IPS-20b (cell line): ENCODE measurements at regions not wholly inside any gene's neighbourhood (a gene's known extent, or its start where the extent isn't known, plus 50 kb on each side); places are given as distances from the start of the nearest gene placed in this dataset.
"Not testable (repeated sequence)": the region's sequence is repeated elsewhere in the genome, so short reads cannot be mapped to it uniquely, and the experiment has no call there.

ENCODE experiments used
- H3K27ac ChIP-seq: one replicate; pipeline ENCODE4 v1.5.1; 2013; ENCODE audit warnings: low read length
- H3K27me3 ChIP-seq: 2 replicates; pipeline ENCODE4 v1.6.1; 2013; ENCODE audit warnings: mild to moderate bottlenecking, low read length, inconsistent platforms; ENCODE audit not compliant: insufficient read depth
- H3K36me3 ChIP-seq: 2 replicates; pipeline ENCODE4 v1.6.1; 2013; ENCODE audit warnings: low read depth, mild to moderate bottlenecking, inconsistent platforms, low read length, moderate library complexity; ENCODE audit not compliant: insufficient read depth
- H3K4me1 ChIP-seq: 2 replicates; pipeline ENCODE4 v1.6.1; 2013; ENCODE audit warnings: mild to moderate bottlenecking, control low read depth, inconsistent platforms, low read length, moderate library complexity; ENCODE audit not compliant: insufficient read depth
- H3K4me3 ChIP-seq: 2 replicates; pipeline ENCODE4 v1.5.1; 2013; ENCODE audit warnings: mild to moderate bottlenecking, low read length, inconsistent platforms
- H3K9ac ChIP-seq: 2 replicates; pipeline ENCODE4 v1.6.1; 2013; ENCODE audit warnings: low read depth, mild to moderate bottlenecking, inconsistent platforms, low read length, moderate library complexity
- H3K9me3 ChIP-seq: 2 replicates; pipeline ENCODE4 v1.6.1; 2013; ENCODE audit warnings: mild to moderate bottlenecking, low read depth, low read length, inconsistent platforms; ENCODE audit not compliant: insufficient read depth

- Histone ChIP-seq H3K4me3 (no peak overlapping the region), H3K9ac (no peak overlapping the region), H3K4me1 (no peaks in the 10 kb centered on the region), H3K36me3 (no peaks in the 10 kb centered on the region), H3K9me3 (no peaks in the 10 kb centered on the region), H3K27me3 (no peaks in the 10 kb centered on the region), H3K27ac (no peak overlapping the region)
These were observed 385.2 kb downstream of the ATP23 start for GRCh38 chr12:58326534-58326933.

GRCh38 chr12:58336581-58337242 is 395.3 kb downstream of the ATP23 start:
- H3K4me1 ChIP-seq, H3K27me3 ChIP-seq, H3K36me3 ChIP-seq, H3K27ac ChIP-seq, H3K9me3 ChIP-seq, H3K9ac ChIP-seq, H3K4me3 ChIP-seq: not testable (repeated sequence)

- not testable (repeated sequence) for H3K4me3 ChIP-seq, H3K27me3 ChIP-seq, H3K9me3 ChIP-seq, H3K36me3 ChIP-seq, H3K27ac ChIP-seq, H3K9ac ChIP-seq, H3K4me1 ChIP-seq
These were observed 396.2 kb downstream of the ATP23 start for GRCh38 chr12:58337539-58337938.

GRCh38 chr12:58341791-58342190 is 400.4 kb downstream of the ATP23 start:
- Histone ChIP-seq H3K9ac (no peak overlapping the region), H3K36me3 (no peaks in the 10 kb centered on the region), H3K9me3 (no peaks in the 10 kb centered on the region), H3K27me3 (no peaks in the 10 kb centered on the region), H3K27ac (no peak overlapping the region), H3K4me1 (no peaks in the 10 kb centered on the region), H3K4me3 (no peak overlapping the region)

GRCh38 chr12:58342736-58343135 is 401.4 kb downstream of the ATP23 start:
- H3K9me3 ChIP-seq, result no peaks in the 10 kb centered on the region
- H3K4me3 ChIP-seq, result no peak overlapping the region
- H3K36me3 ChIP-seq, result no peaks in the 10 kb centered on the region
- no peak overlapping the region for H3K27ac ChIP-seq
- no peak overlapping the region for H3K9ac ChIP-seq
- H3K4me1 ChIP-seq, result no peaks in the 10 kb centered on the region
- H3K27me3 ChIP-seq, result no peaks in the 10 kb centered on the region

- H3K9me3 ChIP-seq, result no peaks in the 10 kb centered on the region
- H3K4me3 ChIP-seq, result no peak overlapping the region
- no peak overlapping the region for H3K27ac ChIP-seq
- H3K9ac ChIP-seq, result no peak overlapping the region
- H3K4me1 ChIP-seq, result no peaks in the 10 kb centered on the region
- H3K27me3 ChIP-seq, result no peaks in the 10 kb centered on the region
- H3K36me3 ChIP-seq, result no peaks in the 10 kb centered on the region
These were observed 404.8 kb downstream of the ATP23 start for GRCh38 chr12:58346032-58346632.

GRCh38 chr12:58347188-58347587 is 405.8 kb downstream of the ATP23 start:
- H3K4me1 ChIP-seq, result no peaks in the 10 kb centered on the region
- H3K27ac ChIP-seq, result no peak overlapping the region
- no peaks in the 10 kb centered on the region for H3K36me3 ChIP-seq
- no peak overlapping the region for H3K9ac ChIP-seq
- H3K4me3 ChIP-seq, result no peak overlapping the region
- H3K9me3 ChIP-seq, result no peaks in the 10 kb centered on the region
- H3K27me3 ChIP-seq, result no peaks in the 10 kb centered on the region

- H3K4me3 ChIP-seq, result no peak overlapping the region
- H3K27me3 ChIP-seq, result no peaks in the 10 kb centered on the region
- H3K36me3 ChIP-seq, result no peaks in the 10 kb centered on the region
- no peak overlapping the region for H3K27ac ChIP-seq
- H3K9me3 ChIP-seq, result no peaks in the 10 kb centered on the region
- H3K9ac ChIP-seq, result no peak overlapping the region
- H3K4me1 ChIP-seq, result no peaks in the 10 kb centered on the region
These were observed 406.3 kb downstream of the ATP23 start for GRCh38 chr12:58347691-58348090.

GRCh38 chr12:58349161-58349560 is 407.8 kb downstream of the ATP23 start:
- Histone ChIP-seq H3K4me1 (no peaks in the 10 kb centered on the region), H3K4me3 (no peak overlapping the region), H3K9ac (no peak overlapping the region), H3K36me3 (no peaks in the 10 kb centered on the region), H3K27me3 (no peaks in the 10 kb centered on the region), H3K27ac (no peak overlapping the region), H3K9me3 (no peaks in the 10 kb centered on the region)

- Histone ChIP-seq H3K9ac (no peak overlapping the region), H3K9me3 (no peaks in the 10 kb centered on the region), H3K27me3 (no peaks in the 10 kb centered on the region), H3K36me3 (no peaks in the 10 kb centered on the region), H3K4me3 (no peak overlapping the region), H3K4me1 (no peaks in the 10 kb centered on the region), H3K27ac (no peak overlapping the region)
These were observed 415.4 kb downstream of the ATP23 start for GRCh38 chr12:58356794-58357193.

GRCh38 chr12:58357511-58357910 is 416.1 kb downstream of the ATP23 start:
- no peak overlapping the region for H3K27ac ChIP-seq
- no peak overlapping the region for H3K4me3 ChIP-seq
- no peaks in the 10 kb centered on the region for H3K9me3 ChIP-seq
- no peaks in the 10 kb centered on the region for H3K4me1 ChIP-seq
- no peak overlapping the region for H3K9ac ChIP-seq
- H3K27me3 ChIP-seq, result no peaks in the 10 kb centered on the region
- no peaks in the 10 kb centered on the region for H3K36me3 ChIP-seq

GRCh38 chr12:58358369-58358768 is 417.0 kb downstream of the ATP23 start:
- Histone ChIP-seq H3K4me1 (no peaks in the 10 kb centered on the region), H3K4me3 (no peak overlapping the region), H3K9ac (no peak overlapping the region), H3K27ac (no peak overlapping the region), H3K9me3 (no peaks in the 10 kb centered on the region), H3K36me3 (no peaks in the 10 kb centered on the region), H3K27me3 (no peaks in the 10 kb centered on the region)
